Suprapubic skin (tissue), 4 donors: ENCODE measurements at regions not wholly inside any gene's neighbourhood (a gene's known extent, or its start where the extent isn't known, plus 50 kb on each side); places are given as distances from the start of the nearest gene placed in this dataset.

Experiments used
- EP300 ChIP-seq: sonication (generic); formaldehyde crosslinking; IDR thresholded peaks from one replicate; pipeline ENCODE4 v1.6.1; 2017; ENCODE audit warnings: antibody characterized with exemption
- POLR2AphosphoS5 ChIP-seq, 3 donors: sonication (generic); formaldehyde crosslinking; IDR thresholded peaks; one replicate each; pipeline ENCODE4 v1.6.1; 2017; ENCODE audit warnings: antibody characterized with exemption in 3 of 3

DNA sequence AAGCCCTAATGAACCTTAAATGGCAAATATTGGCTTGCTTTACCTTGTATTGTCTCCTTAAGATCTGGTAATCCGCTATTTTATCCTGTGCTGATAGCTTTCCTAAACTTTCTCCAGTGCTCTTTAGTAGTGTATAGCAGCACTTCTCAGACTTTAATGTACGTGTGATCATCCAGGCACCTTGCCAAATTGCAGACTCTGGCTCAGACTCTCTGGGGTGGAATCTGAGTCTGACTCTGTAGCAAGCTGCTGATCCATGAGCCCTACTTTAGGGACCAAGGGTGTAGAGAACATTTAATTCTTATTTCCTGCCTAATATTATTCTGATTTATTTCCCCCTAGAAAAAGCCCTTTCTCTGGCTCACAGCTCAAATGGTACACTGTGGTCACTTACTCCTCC lies 518.8 kb upstream of the ZNF385D start:
- TF ChIP-seq POLR2AphosphoS5 (IDR thresholded peaks at IDR 0.05) (no peak), EP300 (no peak)
